Panc1 (cell line): ENCODE measurements at regions not wholly inside any gene's neighbourhood (a gene's known extent, or its start where the extent isn't known, plus 50 kb on each side); places are given as distances from the start of the nearest gene placed in this dataset.

Source experiments
- CTCF ChIP-seq: fragments of 450-650 bp; IDR thresholded peaks from 2 replicates; pipeline ENCODE4 v1.5.1; 2017; ENCODE audit warnings: mild to moderate bottlenecking
- REST ChIP-seq, 2 experiments: IDR thresholded peaks; 2 replicates each; pipeline ENCODE4 v1.6.1; 2011 to 2012; ENCODE audit warnings: low read depth in 2 of 2, control low read depth in 1 of 2, low read length in 1 of 2, mild to moderate bottlenecking in 1 of 2, moderate library complexity in 1 of 2; ENCODE audit not compliant: insufficient read depth in 1 of 2
- SIN3A ChIP-seq: IDR thresholded peaks from 2 replicates; pipeline ENCODE4 v1.6.1; 2012; ENCODE audit warnings: low read depth, mild to moderate bottlenecking, low read length, moderate library complexity, borderline replicate concordance; ENCODE audit not compliant: insufficient read depth

GRCh38 chr9:108537756-108538155, 318.0 kb downstream of the ACTL7B start:
- TF ChIP-seq CTCF: no peak
- no peak for TF ChIP-seq REST (IDR thresholded peaks at IDR 0.05; ENCODE audit: insufficient read depth in 1 of 2, low read depth in 2 of 2, low read length in 1 of 2)
- TF ChIP-seq SIN3A: no peak
